Neural progenitor cell (in vitro differentiated cells): ENCODE measurements at regions not wholly inside any gene's neighbourhood (a gene's known extent, or its start where the extent isn't known, plus 50 kb on each side); places are given as distances from the start of the nearest gene placed in this dataset.

Source experiments
- DNase-seq: peaks from one replicate; pipeline ENCODE4 v3.0.0-alpha.2; 2016; ENCODE audit warnings: low spot score
- H2AFZ ChIP-seq: fragments of 200-600 bp; sonication (generic); replicated peaks from 2 replicates; pipeline ENCODE4 v1.6.1; 2016; ENCODE audit warnings: antibody characterized with exemption
- H3F3A ChIP-seq: fragments of 200-600 bp; sonication (generic); 2 replicates; pipeline ENCODE4 v1.6.1; 2016; ENCODE audit warnings: antibody characterized with exemption, low read depth
- H3K27ac ChIP-seq: fragments of 200-600 bp; sonication (generic); 2 replicates; pipeline ENCODE4 v1.5.1; 2016; ENCODE audit warnings: mild to moderate bottlenecking
- H3K27me3 ChIP-seq: fragments of 200-600 bp; sonication (generic); 2 replicates; pipeline ENCODE4 v1.6.1; 2016; ENCODE audit warnings: mild to moderate bottlenecking, moderate library complexity
- H3K36me3 ChIP-seq: fragments of 200-600 bp; sonication (generic); 2 replicates; pipeline ENCODE4 v1.5.1; 2016
- H3K4me1 ChIP-seq: fragments of 200-600 bp; sonication (generic); 2 replicates; pipeline ENCODE4 v1.6.1; 2016; ENCODE audit warnings: mixed run types
- H3K4me2 ChIP-seq: fragments of 200-600 bp; sonication (generic); 2 replicates; pipeline ENCODE4 v1.6.1; 2016
- H3K4me3 ChIP-seq: fragments of 200-600 bp; sonication (generic); 2 replicates; pipeline ENCODE4 v1.5.1; 2016
- H3K79me2 ChIP-seq: fragments of 200-600 bp; sonication (generic); 2 replicates; pipeline ENCODE4 v1.6.1; 2016; ENCODE audit warnings: low read depth
- H3K9ac ChIP-seq: fragments of 200-600 bp; sonication (generic); 2 replicates; pipeline ENCODE4 v1.6.1; 2016
- H3K9me3 ChIP-seq: fragments of 200-600 bp; sonication (generic); 2 replicates; pipeline ENCODE4 v1.5.1; 2016; ENCODE audit warnings: low read depth
- H4K20me1 ChIP-seq: fragments of 200-600 bp; sonication (generic); 2 replicates; pipeline ENCODE4 v1.6.1; 2016; ENCODE audit warnings: low read depth
- H3K27ac Mint-ChIP-seq: 3 replicates; pipeline ENCODE4 v1.8.0; 2021; ENCODE audit warnings: mixed read lengths
- H3K27me3 Mint-ChIP-seq: 2 replicates; pipeline ENCODE4 v1.8.0; 2022; ENCODE audit warnings: low read depth, mild to moderate bottlenecking, inconsistent platforms, moderate library complexity, mixed read lengths; ENCODE audit not compliant: insufficient read depth
- H3K36me3 Mint-ChIP-seq: 3 replicates; pipeline ENCODE4 v1.8.0; 2021; ENCODE audit warnings: mixed read lengths
- H3K4me1 Mint-ChIP-seq: 3 replicates; pipeline ENCODE4 v1.8.0; 2021; ENCODE audit warnings: mixed read lengths
- H3K4me3 Mint-ChIP-seq: 3 replicates; pipeline ENCODE4 v1.8.0; 2021; ENCODE audit warnings: mild to moderate bottlenecking, moderate library complexity, mixed read lengths
- H3K9me3 Mint-ChIP-seq: 3 replicates; pipeline ENCODE4 v1.8.0; 2020; ENCODE audit warnings: mixed read lengths
- CTCF ChIP-seq: fragments of 200-600 bp; sonication (generic); IDR thresholded peaks from 2 replicates; pipeline ENCODE4 v1.5.1; 2017; ENCODE audit warnings: antibody characterized with exemption, mild to moderate bottlenecking
- EZH2 ChIP-seq: fragments of 200-600 bp; sonication (generic); IDR thresholded peaks from 2 replicates; pipeline ENCODE4 v1.6.1; 2017; ENCODE audit warnings: antibody characterized with exemption, mild to moderate bottlenecking, moderate library complexity
- EZH2phosphoT487 ChIP-seq: fragments of 200-600 bp; sonication (generic); IDR thresholded peaks from 2 replicates; pipeline ENCODE4 v1.6.1; 2017; ENCODE audit warnings: antibody characterized with exemption

DNA sequence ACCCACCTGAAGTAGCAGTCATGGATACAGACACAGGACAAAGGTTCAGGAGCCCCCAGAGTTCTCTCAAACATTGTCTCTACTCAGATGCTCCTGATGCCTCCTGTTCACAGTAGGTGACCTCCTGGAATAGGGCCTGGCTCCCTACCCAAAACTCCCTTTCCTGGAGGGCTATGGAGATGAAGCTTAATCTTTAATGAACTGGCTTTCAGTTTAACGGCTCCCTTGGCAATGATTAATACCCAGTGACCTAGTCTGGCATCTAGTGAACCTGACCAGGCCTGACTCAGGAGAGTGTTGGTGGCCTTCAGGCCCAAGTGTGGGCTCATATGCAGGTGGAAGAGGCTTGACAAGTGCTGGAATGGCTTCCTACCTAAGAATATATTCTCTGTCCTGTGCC, 65.2 kb upstream of the TRABD2B start:
- no peaks in the 10 kb centered on the region for H3K79me2 ChIP-seq
- no peaks in the 10 kb centered on the region for H3K4me1 ChIP-seq
- peaks cover 5% of the 10 kb centered on the region for H3K4me1 Mint-ChIP-seq
- no peak overlapping the region for H3K4me3 ChIP-seq
- peaks cover 9% of the 10 kb centered on the region for H3K27me3 ChIP-seq
- H2AFZ ChIP-seq, result no peak overlapping the region
- H3K27ac ChIP-seq, result no peak overlapping the region
- no peaks in the 10 kb centered on the region for H3K9me3 Mint-ChIP-seq
- peaks cover 4% of the 10 kb centered on the region for H3K27me3 Mint-ChIP-seq
- H3K36me3 ChIP-seq, result no peaks in the 10 kb centered on the region
- H3K9me3 ChIP-seq, result no peaks in the 10 kb centered on the region
- no peak overlapping the region for H3K9ac ChIP-seq
- no peak overlapping the region for H3K4me3 Mint-ChIP-seq
- H4K20me1 ChIP-seq, result no peaks in the 10 kb centered on the region
- no peak overlapping the region for H3K27ac Mint-ChIP-seq
- TF ChIP-seq EZH2phosphoT487 (no peak), EZH2 (no peak), CTCF (no peak)
- H3K36me3 Mint-ChIP-seq, result no peaks in the 10 kb centered on the region
- no peak for DNase-seq
- no peak overlapping the region for H3K4me2 ChIP-seq
- no peaks in the 10 kb centered on the region for H3F3A ChIP-seq

DNA sequence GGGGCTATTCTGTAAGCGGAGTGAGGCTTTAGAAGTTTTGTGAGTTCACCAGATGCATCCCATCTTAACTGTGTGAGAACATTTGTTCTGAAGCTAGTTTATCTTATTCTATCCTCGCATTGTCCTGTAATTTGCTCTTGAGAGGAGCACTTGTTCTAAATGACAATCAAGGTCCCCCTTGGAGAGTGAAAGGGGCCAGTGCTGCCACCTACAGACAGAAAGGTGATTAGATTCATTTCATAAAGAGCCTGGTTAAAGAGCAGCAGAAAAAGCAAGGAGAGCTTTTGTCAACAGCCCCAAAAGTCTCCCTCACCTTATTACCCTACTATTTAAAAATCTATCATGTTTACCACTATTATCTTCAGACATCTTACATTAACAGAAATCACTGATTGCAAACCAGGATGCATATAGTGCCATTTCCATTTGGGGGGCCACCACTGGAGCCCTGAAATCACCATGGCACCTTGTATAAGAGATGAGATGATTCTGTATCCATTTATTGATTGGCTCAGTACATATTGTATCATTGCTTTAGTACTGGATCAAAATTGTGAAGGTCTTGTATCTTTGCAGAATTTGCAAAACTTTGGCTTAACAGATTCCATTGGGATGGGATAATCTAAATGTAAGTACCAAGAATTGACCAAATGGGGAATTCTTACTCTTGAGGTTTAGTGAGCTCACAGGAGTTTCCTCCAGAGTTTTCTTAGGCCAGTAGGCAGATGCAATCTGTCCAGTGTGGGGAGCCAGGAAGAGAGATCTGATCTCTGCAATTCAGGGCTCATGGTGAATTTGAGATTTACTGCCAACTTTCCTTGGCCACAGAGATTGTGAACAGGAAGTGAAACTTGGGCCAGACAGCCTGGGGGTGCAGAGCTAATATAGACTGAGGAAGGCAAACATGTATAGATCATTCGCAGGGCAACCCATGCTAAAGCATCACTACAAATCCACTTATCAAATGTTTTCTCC, 64.3 kb upstream of the TRABD2B start:
- no peaks in the 10 kb centered on the region for H3K79me2 ChIP-seq
- Mint-ChIP-seq H3K9me3 (no peaks in the 10 kb centered on the region), H3K4me3 (no peak overlapping the region), H3K27ac (no peak overlapping the region), H3K36me3 (no peaks in the 10 kb centered on the region), H3K4me1 (peaks cover 5% of the 10 kb centered on the region), H3K27me3 (peaks cover 3% of the 10 kb centered on the region)
- H3K36me3 ChIP-seq, result no peaks in the 10 kb centered on the region
- H4K20me1 ChIP-seq, result no peaks in the 10 kb centered on the region
- no peak overlapping the region for H2AFZ ChIP-seq
- H3K9ac ChIP-seq, result no peak overlapping the region
- no peak overlapping the region for H3K4me2 ChIP-seq
- H3K27me3 ChIP-seq, result peaks cover 9% of the 10 kb centered on the region
- no peaks in the 10 kb centered on the region for H3K4me1 ChIP-seq
- no peak overlapping the region for H3K27ac ChIP-seq
- no peak for TF ChIP-seq EZH2
- TF ChIP-seq EZH2phosphoT487, result no peak
- peak; percentile 82 for TF ChIP-seq CTCF
- DNase-seq, result peak; percentile 75
- H3K9me3 ChIP-seq, result no peaks in the 10 kb centered on the region
- no peaks in the 10 kb centered on the region for H3F3A ChIP-seq
- no peak overlapping the region for H3K4me3 ChIP-seq

DNA sequence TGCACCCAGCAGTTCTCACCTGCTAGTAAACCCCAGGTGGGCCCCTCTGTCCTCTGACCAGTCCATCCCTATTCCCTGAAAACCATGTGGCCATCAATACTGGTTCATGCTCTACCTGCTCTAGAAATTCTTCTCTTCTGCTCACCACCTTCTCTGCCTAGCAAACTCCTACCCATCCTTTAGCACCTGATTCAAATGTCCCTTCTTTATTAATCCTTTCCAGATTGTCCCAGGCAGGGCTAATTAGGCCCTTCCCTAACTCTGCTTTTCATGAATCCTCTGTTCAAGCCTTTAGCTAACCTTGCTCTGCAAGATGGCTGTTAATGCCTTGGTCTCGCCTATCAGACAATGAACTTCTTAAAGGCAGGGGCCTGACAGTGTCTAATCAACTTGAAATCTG, 62.1 kb upstream of the TRABD2B start:
- Histone ChIP-seq H3K79me2 (no peaks in the 10 kb centered on the region), H3K36me3 (no peaks in the 10 kb centered on the region), H3K27ac (no peak overlapping the region), H4K20me1 (no peaks in the 10 kb centered on the region), H3K9me3 (no peaks in the 10 kb centered on the region), H3K4me1 (no peaks in the 10 kb centered on the region), H3K4me3 (no peak overlapping the region), H3K4me2 (no peak overlapping the region), H2AFZ (no peak overlapping the region), H3K27me3 (peaks cover 9% of the 10 kb centered on the region), H3K9ac (no peak overlapping the region), H3F3A (no peaks in the 10 kb centered on the region)
- peaks cover 5% of the 10 kb centered on the region for H3K4me1 Mint-ChIP-seq
- no peak overlapping the region for H3K27ac Mint-ChIP-seq
- H3K4me3 Mint-ChIP-seq, result no peak overlapping the region
- H3K36me3 Mint-ChIP-seq, result no peaks in the 10 kb centered on the region
- DNase-seq, result no peak
- no peaks in the 10 kb centered on the region for H3K9me3 Mint-ChIP-seq
- H3K27me3 Mint-ChIP-seq, result peaks cover 2% of the 10 kb centered on the region
- TF ChIP-seq EZH2, result no peak
- no peak for TF ChIP-seq CTCF
- no peak for TF ChIP-seq EZH2phosphoT487
